ENCODE measurements at regions not wholly inside any gene's neighbourhood (a gene's known extent, or its start where the extent isn't known, plus 50 kb on each side); places are given as distances from the start of the nearest gene placed in this dataset.

GRCh38 chr2:129723277-129724020 lies 256.0 kb upstream of the RAB6C start:
- no peak for TF ChIP-seq CTCF (IDR thresholded peaks at IDR 0.05; ENCODE audit: low read depth, low read length, missing input control)
- no peak for TF ChIP-seq HNF4G (IDR thresholded peaks at IDR 0.05)

Measured in liver (tissue), 3 donors.